ENCODE measurements at regions not wholly inside any gene's neighbourhood (a gene's known extent, or its start where the extent isn't known, plus 50 kb on each side); places are given as distances from the start of the nearest gene placed in this dataset.

- TF ChIP-seq RAD21 (IDR thresholded peaks at IDR 0.05; ENCODE audit: low read depth) (no peak), ZBTB7A (IDR thresholded peaks at IDR 0.05; ENCODE audit: low read depth) (no peak), REST (IDR thresholded peaks at IDR 0.05; ENCODE audit: low read depth) (no peak), TCF12 (IDR thresholded peaks at IDR 0.05; ENCODE audit: low read depth) (no peak), FOXM1 (IDR thresholded peaks at IDR 0.05; ENCODE audit: borderline replicate concordance, low read depth) (no peak), NFIC (IDR thresholded peaks at IDR 0.05) (no peak), EP300 (IDR thresholded peaks at IDR 0.05; ENCODE audit: borderline replicate concordance) (no peak), CEBPB (IDR thresholded peaks at IDR 0.05) (no peak), YY1 (IDR thresholded peaks at IDR 0.05; ENCODE audit: low read depth) (no peak), EGR1 (IDR thresholded peaks at IDR 0.05) (no peak), MAX (IDR thresholded peaks at IDR 0.05) (no peak), CREB1 (IDR thresholded peaks at IDR 0.05; ENCODE audit: low read depth) (no peak), TEAD4 (IDR thresholded peaks at IDR 0.05) (no peak), TAF1 (IDR thresholded peaks at IDR 0.05; ENCODE audit: low read depth) (no peak), USF1 (IDR thresholded peaks at IDR 0.05) (no peak)
Observed at GRCh38 chr11:105241136-105241535, 101.6 kb upstream of the CARD18 start.

GRCh38 chr11:105236664-105237063 lies 97.1 kb upstream of the CARD18 start:
- no peak for TF ChIP-seq CEBPB (IDR thresholded peaks at IDR 0.05)
- TF ChIP-seq FOXM1 (IDR thresholded peaks at IDR 0.05; ENCODE audit: borderline replicate concordance, low read depth): no peak
- no peak for TF ChIP-seq NFIC (IDR thresholded peaks at IDR 0.05)
- no peak for TF ChIP-seq RAD21 (IDR thresholded peaks at IDR 0.05; ENCODE audit: low read depth)
- no peak for TF ChIP-seq YY1 (IDR thresholded peaks at IDR 0.05; ENCODE audit: low read depth)
- TF ChIP-seq TCF12 (IDR thresholded peaks at IDR 0.05; ENCODE audit: low read depth): no peak
- TF ChIP-seq REST (IDR thresholded peaks at IDR 0.05; ENCODE audit: low read depth): no peak
- no peak for TF ChIP-seq TEAD4 (IDR thresholded peaks at IDR 0.05)
- TF ChIP-seq EGR1 (IDR thresholded peaks at IDR 0.05): no peak
- no peak for TF ChIP-seq TAF1 (IDR thresholded peaks at IDR 0.05; ENCODE audit: low read depth)
- no peak for TF ChIP-seq EP300 (IDR thresholded peaks at IDR 0.05; ENCODE audit: borderline replicate concordance)
- no peak for TF ChIP-seq ZBTB7A (IDR thresholded peaks at IDR 0.05; ENCODE audit: low read depth)
- no peak for TF ChIP-seq USF1 (IDR thresholded peaks at IDR 0.05)
- no peak for TF ChIP-seq MAX (IDR thresholded peaks at IDR 0.05)

- TF ChIP-seq CEBPB (IDR thresholded peaks at IDR 0.05): no peak
- TF ChIP-seq RAD21 (IDR thresholded peaks at IDR 0.05; ENCODE audit: low read depth): no peak
- no peak for TF ChIP-seq USF1 (IDR thresholded peaks at IDR 0.05)
- TF ChIP-seq REST (IDR thresholded peaks at IDR 0.05; ENCODE audit: low read depth): no peak
- no peak for TF ChIP-seq NFIC (IDR thresholded peaks at IDR 0.05)
- TF ChIP-seq TCF12 (IDR thresholded peaks at IDR 0.05; ENCODE audit: low read depth): no peak
- TF ChIP-seq CREB1 (IDR thresholded peaks at IDR 0.05; ENCODE audit: low read depth): no peak
- no peak for TF ChIP-seq YY1 (IDR thresholded peaks at IDR 0.05; ENCODE audit: low read depth)
- no peak for TF ChIP-seq EP300 (IDR thresholded peaks at IDR 0.05; ENCODE audit: borderline replicate concordance)
- TF ChIP-seq EGR1 (IDR thresholded peaks at IDR 0.05): no peak
- no peak for TF ChIP-seq TAF1 (IDR thresholded peaks at IDR 0.05; ENCODE audit: low read depth)
- TF ChIP-seq TEAD4 (IDR thresholded peaks at IDR 0.05): no peak
- no peak for TF ChIP-seq FOXM1 (IDR thresholded peaks at IDR 0.05; ENCODE audit: borderline replicate concordance, low read depth)
Observed at GRCh38 chr11:105233285-105233684, 93.7 kb upstream of the CARD18 start.

GRCh38 chr11:105232021-105232420 lies 92.5 kb upstream of the CARD18 start:
- TF ChIP-seq FOXM1 (IDR thresholded peaks at IDR 0.05; ENCODE audit: borderline replicate concordance, low read depth) (no peak), TCF12 (IDR thresholded peaks at IDR 0.05; ENCODE audit: low read depth) (no peak), TAF1 (IDR thresholded peaks at IDR 0.05; ENCODE audit: low read depth) (no peak), YY1 (IDR thresholded peaks at IDR 0.05; ENCODE audit: low read depth) (no peak), CEBPB (IDR thresholded peaks at IDR 0.05) (no peak), CREB1 (IDR thresholded peaks at IDR 0.05; ENCODE audit: low read depth) (no peak), EP300 (IDR thresholded peaks at IDR 0.05; ENCODE audit: borderline replicate concordance) (no peak), REST (IDR thresholded peaks at IDR 0.05; ENCODE audit: low read depth) (no peak), TEAD4 (IDR thresholded peaks at IDR 0.05) (no peak), NFIC (IDR thresholded peaks at IDR 0.05) (no peak), RAD21 (IDR thresholded peaks at IDR 0.05; ENCODE audit: low read depth) (no peak)
